ENCODE measurements at regions not wholly inside any gene's neighbourhood (a gene's known extent, or its start where the extent isn't known, plus 50 kb on each side); places are given as distances from the start of the nearest gene placed in this dataset.
"Not testable (repeated sequence)": the region's sequence is repeated elsewhere in the genome, so short reads cannot be mapped to it uniquely, and the experiment has no call there.

- no peak for DNase-seq
Measured at GRCh38 chr2:15681089-15681885, 89.6 kb downstream of the DDX1 start.

GRCh38 chr2:15682354-15682753 is 90.7 kb downstream of the DDX1 start:
- no peak for DNase-seq

GRCh38 chr2:15684161-15685039 is 92.7 kb downstream of the DDX1 start:
- DNase-seq = no peak

GRCh38 chr2:15685143-15685542 is 93.5 kb downstream of the DDX1 start:
- no peak for DNase-seq

DNA sequence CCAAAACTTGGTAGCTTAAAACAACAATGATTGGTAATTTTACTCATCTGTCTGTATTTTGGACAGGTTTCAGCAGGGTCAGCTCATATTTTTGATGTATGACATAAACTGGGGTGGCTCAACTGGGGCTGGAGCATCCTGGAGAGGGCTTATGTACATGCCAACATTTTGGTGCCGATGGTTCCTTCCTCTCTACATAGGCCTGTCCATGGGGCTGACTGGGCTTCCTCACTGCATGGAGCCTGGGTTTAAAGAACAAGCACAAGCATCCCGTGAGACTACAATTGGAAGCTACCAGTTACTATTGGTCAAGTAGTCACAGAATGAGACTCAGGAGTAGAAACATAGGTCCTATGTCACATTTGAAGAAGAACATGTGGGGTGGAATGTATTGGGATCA is 95.0 kb downstream of the DDX1 start:
- DNase-seq = no peak

- no peak for DNase-seq
Measured at GRCh38 chr2:15687243-15687642, 95.6 kb downstream of the DDX1 start.

DNA sequence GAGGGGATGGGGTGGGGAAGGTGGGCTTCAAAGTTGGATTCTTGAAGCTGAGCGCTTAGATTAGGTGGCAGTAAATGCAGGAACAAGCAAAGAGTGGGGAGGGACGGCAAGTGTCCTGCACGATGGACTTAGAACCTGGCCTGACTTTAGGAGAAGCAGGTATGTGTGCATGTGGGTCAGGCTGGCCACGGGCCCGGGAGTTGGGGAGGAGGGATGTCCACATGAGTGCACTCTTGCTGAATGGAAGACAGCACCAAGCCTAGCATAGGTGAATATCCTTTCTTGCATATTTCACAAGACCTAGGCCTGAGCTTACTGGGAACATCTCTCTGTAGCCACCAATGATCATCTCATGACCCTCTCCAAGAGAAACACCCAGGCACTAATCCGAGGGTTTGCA is 96.1 kb downstream of the DDX1 start:
- DNase-seq = no peak

GRCh38 chr2:15688924-15689568 is 97.4 kb downstream of the DDX1 start:
- no peak for DNase-seq

DNA sequence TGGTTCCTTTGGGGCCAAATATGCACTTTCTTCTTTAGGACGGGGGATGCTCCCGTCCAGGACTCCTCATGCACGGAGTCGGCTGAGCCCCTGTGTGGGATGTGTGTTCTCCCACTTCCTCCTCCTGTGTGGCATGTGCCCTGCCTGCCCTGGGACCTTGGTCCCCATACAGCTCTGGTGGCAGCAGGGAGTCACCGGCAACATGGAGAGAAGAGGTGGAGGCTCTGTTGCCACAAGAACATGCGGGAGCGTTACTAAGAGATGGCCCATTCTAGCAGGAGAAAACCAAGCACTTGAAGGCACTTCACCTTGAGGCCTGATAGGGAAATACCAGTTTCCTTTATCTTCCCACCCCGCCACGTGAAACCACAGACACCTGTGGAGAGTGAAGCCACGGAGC is 98.0 kb downstream of the DDX1 start:
- no peak for DNase-seq

- DNase-seq = no peak
Measured at GRCh38 chr2:15691586-15692310, 100.1 kb downstream of the DDX1 start.

- DNase-seq = no peak
Measured at GRCh38 chr2:15692551-15693377, 101.1 kb downstream of the DDX1 start.

GRCh38 chr2:15693382-15693781 is 101.7 kb downstream of the DDX1 start:
- no peak for DNase-seq

DNA sequence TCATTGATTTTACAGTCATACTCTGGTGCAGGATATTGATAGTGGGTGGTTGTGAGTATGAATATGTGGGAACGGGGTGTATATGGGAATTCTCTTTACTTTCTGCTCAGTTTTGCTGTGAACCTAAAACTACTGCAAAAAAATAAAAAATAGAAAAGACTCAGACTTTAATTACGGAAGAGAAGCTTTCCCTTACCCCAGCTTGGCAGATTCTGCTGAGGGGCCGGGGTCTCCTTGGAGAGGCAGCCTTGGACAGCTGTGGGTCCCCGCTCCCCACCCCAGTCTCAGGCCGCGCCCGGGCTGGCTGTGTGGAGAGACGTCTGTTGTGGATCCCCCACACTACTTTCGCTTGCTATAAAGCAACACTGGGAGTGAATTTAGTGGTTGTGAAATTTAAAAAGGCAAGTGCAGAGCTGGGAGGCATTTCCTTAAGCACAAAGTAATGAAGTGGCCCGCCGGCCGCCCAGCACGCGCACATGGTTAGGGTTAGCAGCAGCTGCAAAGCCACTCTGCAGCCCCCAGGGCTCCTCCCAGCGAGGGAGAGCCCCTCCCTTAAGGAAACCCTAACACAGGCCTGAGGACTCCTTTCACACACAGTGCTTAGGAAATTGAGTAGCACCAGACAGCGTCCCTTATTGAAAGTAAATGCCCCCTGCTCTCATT is 102.4 kb downstream of the DDX1 start:
- no peak for DNase-seq

DNA sequence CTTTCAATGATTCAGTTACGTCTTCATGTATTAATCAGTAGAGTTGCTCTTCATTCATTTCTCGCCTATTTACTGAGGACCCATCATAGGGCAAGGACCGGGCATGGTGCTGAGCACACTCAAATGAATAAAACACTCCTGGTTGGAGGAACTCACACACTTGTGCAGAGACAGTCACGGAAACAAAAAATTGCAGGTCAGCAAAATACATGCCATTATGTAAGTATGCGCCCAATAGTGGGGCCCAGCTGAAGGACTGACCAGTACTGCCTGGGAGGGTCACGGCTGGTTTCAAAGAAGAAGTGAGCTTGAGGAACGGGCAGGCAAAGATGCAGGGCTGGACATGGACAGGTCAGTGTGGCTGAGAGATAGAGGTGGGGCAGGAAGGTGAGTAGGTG is 102.9 kb downstream of the DDX1 start:
- DNase-seq = no peak

GRCh38 chr2:15695582-15696330 is 104.1 kb downstream of the DDX1 start:
- DNase-seq = no peak

DNA sequence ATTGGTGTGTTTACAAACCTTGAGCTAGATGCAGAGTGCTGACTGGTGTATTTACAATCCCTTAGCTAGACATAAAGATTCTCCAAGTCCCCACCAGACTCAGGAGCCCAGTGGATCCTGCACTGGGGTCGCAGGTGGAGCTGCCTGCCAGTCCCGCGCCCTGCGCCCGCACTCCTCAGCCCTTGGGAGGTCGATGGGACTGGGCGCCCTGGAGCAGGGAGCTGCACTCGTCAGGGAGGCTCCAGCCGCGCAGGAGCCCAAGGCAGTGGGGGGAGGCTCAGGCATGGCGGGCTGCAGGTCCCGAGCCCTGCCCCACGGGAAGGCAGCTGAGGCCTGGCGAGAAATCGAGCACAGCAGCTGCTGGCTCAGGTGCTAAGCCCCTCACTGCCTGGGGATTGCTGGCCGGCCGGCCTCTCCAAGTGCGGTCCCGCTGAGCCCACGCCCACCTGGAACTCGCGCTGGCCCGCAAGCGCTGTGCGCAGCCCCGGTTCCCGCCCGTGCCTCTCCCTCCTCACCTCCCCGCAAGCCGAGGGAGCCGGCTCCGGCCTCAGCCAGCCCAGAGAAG is 105.0 kb downstream of the DDX1 start:
- DNase-seq = not testable (repeated sequence)

DNA sequence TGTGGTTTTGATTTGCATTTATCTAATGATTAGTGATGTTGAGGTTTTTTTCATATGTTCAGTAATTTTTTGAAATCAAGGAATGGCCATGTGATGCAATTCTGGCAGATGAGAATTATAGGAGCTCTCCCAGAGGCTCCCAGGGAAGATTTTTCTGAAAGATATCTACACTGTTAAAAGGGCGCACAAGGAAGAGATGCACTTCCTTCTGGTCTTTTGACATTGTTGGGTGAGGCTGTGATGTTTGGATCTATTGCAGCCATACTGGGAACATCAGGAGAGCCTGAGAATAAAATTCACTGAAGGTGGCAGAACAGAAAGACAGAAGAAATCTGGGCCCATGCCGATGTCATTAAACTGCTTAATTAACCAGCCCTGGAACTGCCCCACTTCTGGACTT is 108.5 kb downstream of the DDX1 start:
- no peak for DNase-seq

- DNase-seq = no peak
Measured at GRCh38 chr2:15700599-15701340, 109.1 kb downstream of the DDX1 start.

DNA sequence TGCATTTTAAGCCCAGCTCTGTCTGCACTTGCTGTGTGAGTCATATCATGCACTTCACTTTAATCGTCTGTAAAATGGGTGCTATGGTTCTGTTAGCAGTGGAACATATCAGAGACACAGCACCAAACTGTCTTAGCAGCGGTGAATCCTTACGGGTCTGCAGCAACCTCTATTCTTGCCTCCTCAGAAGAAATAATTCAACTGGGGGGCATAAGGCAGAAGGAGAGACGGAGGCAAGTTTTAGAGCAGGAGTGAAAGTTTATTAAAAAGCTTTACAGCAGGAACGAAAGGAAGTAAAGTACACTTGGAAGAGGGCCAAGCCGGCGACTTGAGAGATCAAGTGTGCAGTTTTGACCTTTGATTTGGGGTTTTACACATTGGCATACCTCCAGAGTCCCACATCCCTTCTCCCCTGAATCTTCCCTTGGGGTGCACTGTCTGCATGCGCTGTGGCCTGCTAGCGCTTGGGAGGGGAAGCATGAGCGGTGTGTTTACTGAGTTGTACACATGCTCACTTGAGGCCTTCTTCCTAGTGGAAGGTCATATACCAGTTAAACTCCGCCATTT is 109.8 kb downstream of the DDX1 start:
- no peak for DNase-seq
